Peyer's patch (tissue), 4 donors: ENCODE measurements at regions not wholly inside any gene's neighbourhood (a gene's known extent, or its start where the extent isn't known, plus 50 kb on each side); places are given as distances from the start of the nearest gene placed in this dataset.

Experiments used
- DNase-seq, 3 donors: peaks; one replicate each; pipeline ENCODE4 v3.0.0-alpha.2; 2017 to 2019
- H3K27ac ChIP-seq, 4 donors: fragments of 200-600 bp; sonication (generic); one replicate each; pipeline ENCODE4 v1.5.1; 2016 to 2019
- H3K27me3 ChIP-seq, 2 donors: fragments of 200-600 bp; sonication (generic); one replicate each; pipeline ENCODE4 v1.5.1; 2019
- H3K36me3 ChIP-seq, 3 donors: fragments of 200-600 bp; sonication (generic); one replicate each; pipeline ENCODE4 v1.5.1; 2016 to 2019
- H3K4me1 ChIP-seq, 4 donors: fragments of 200-600 bp; sonication (generic); one replicate each; pipeline ENCODE4 v1.5.1; 2016 to 2019
- H3K4me3 ChIP-seq, 4 donors: fragments of 200-600 bp; sonication (generic); 1 replicate in 3 of 4; 2 replicates in 1 of 4; pipeline ENCODE4 v1.5.1; 2016 to 2019; ENCODE audit warnings: mild to moderate bottlenecking in 1 of 4
- H3K9me3 ChIP-seq, 4 donors: fragments of 200-600 bp; sonication (generic); one replicate each; pipeline ENCODE4 v1.5.1; 2016 to 2019; ENCODE audit warnings: mild to moderate bottlenecking in 1 of 4
- CTCF ChIP-seq, 6 experiments: fragments of 450-650 bp in 4 of 6; fragments of 200-600 bp in 2 of 6; sonication (generic) in 1 of 6; IDR thresholded peaks; one replicate each; pipeline ENCODE4 v1.5.1; 2017 to 2019; ENCODE audit warnings: antibody characterized with exemption in 6 of 6, mild to moderate bottlenecking in 3 of 6, moderate library complexity in 1 of 6
- POLR2A ChIP-seq, 2 donors: fragments of 450-650 bp; IDR thresholded peaks; one replicate each; pipeline ENCODE4 v1.5.1; 2017; ENCODE audit warnings: antibody characterized with exemption in 2 of 2, mild to moderate bottlenecking in 2 of 2, moderate library complexity in 2 of 2

GRCh38 chr1:222233444-222234158, 314.3 kb downstream of the HHIPL2 start:
- DNase-seq, result no peak
- Histone ChIP-seq H3K27me3 (no peaks in the 10 kb centered on the region), H3K4me1 (no peaks in the 10 kb centered on the region), H3K36me3 (no peaks in the 10 kb centered on the region), H3K27ac (no peak overlapping the region), H3K9me3 (no peaks in the 10 kb centered on the region), H3K4me3 (no peak overlapping the region)
- TF ChIP-seq CTCF (IDR thresholded peaks at IDR 0.05) (no peak), POLR2A (IDR thresholded peaks at IDR 0.05) (no peak)

GRCh38 chr1:222232842-222233241, 315.1 kb downstream of the HHIPL2 start:
- Histone ChIP-seq H3K27me3 (no peaks in the 10 kb centered on the region), H3K9me3 (no peaks in the 10 kb centered on the region), H3K4me3 (no peak overlapping the region), H3K27ac (no peak overlapping the region), H3K36me3 (no peaks in the 10 kb centered on the region), H3K4me1 (no peaks in the 10 kb centered on the region)
- TF ChIP-seq CTCF (IDR thresholded peaks at IDR 0.05) (no peak), POLR2A (IDR thresholded peaks at IDR 0.05) (no peak)
- DNase-seq, result no peak

- H3K4me1 ChIP-seq, result no peaks in the 10 kb centered on the region
- DNase-seq, result no peak
- no peak for TF ChIP-seq CTCF (IDR thresholded peaks at IDR 0.05)
- TF ChIP-seq POLR2A (IDR thresholded peaks at IDR 0.05), result no peak
- H3K9me3 ChIP-seq, result no peaks in the 10 kb centered on the region
- no peaks in the 10 kb centered on the region for H3K36me3 ChIP-seq
- no peak overlapping the region for H3K27ac ChIP-seq
- H3K27me3 ChIP-seq, result no peaks in the 10 kb centered on the region
- H3K4me3 ChIP-seq, result no peak overlapping the region
Observed at GRCh38 chr1:222229672-222230312, 318.1 kb downstream of the HHIPL2 start.

- H3K4me3 ChIP-seq, result no peak overlapping the region
- DNase-seq, result no peak
- no peaks in the 10 kb centered on the region for H3K36me3 ChIP-seq
- H3K27me3 ChIP-seq, result no peaks in the 10 kb centered on the region
- TF ChIP-seq POLR2A (IDR thresholded peaks at IDR 0.05), result no peak
- no peak for TF ChIP-seq CTCF (IDR thresholded peaks at IDR 0.05)
- H3K4me1 ChIP-seq, result no peaks in the 10 kb centered on the region
- no peak overlapping the region for H3K27ac ChIP-seq
- no peaks in the 10 kb centered on the region for H3K9me3 ChIP-seq
Observed at GRCh38 chr1:222225316-222225691, 322.6 kb downstream of the HHIPL2 start.

GRCh38 chr1:222224636-222225315, 323.1 kb downstream of the HHIPL2 start:
- no peak overlapping the region for H3K27ac ChIP-seq
- no peak for TF ChIP-seq POLR2A (IDR thresholded peaks at IDR 0.05)
- no peak for TF ChIP-seq CTCF (IDR thresholded peaks at IDR 0.05)
- DNase-seq, result no peak

More at GRCh38 chr1:222224636-222225315, 323.1 kb downstream of the HHIPL2 start:
- Histone ChIP-seq H3K27me3 (no peaks in the 10 kb centered on the region), H3K9me3 (no peaks in the 10 kb centered on the region), H3K36me3 (no peaks in the 10 kb centered on the region), H3K4me1 (no peaks in the 10 kb centered on the region), H3K4me3 (no peak overlapping the region)
